Suprapubic skin (tissue), 4 donors: ENCODE measurements at regions not wholly inside any gene's neighbourhood (a gene's known extent, or its start where the extent isn't known, plus 50 kb on each side); places are given as distances from the start of the nearest gene placed in this dataset.

Experiments
- DNase-seq, 2 donors: peaks; one replicate each; pipeline ENCODE4 v3.0.0-alpha.2; 2019; ENCODE audit warnings: low spot score in 2 of 2
- H3K27ac ChIP-seq: fragments of 200-600 bp; sonication (generic); one replicate; pipeline ENCODE4 v1.5.1; 2019
- H3K27me3 ChIP-seq: fragments of 200-600 bp; sonication (generic); one replicate; pipeline ENCODE4 v1.5.1; 2019
- H3K36me3 ChIP-seq: fragments of 200-600 bp; sonication (generic); one replicate; pipeline ENCODE4 v1.5.1; 2019
- H3K4me1 ChIP-seq: fragments of 200-600 bp; sonication (generic); one replicate; pipeline ENCODE4 v1.5.1; 2019
- H3K4me3 ChIP-seq: fragments of 200-600 bp; sonication (generic); one replicate; pipeline ENCODE4 v1.5.1; 2019; ENCODE audit warnings: mild to moderate bottlenecking
- H3K9me3 ChIP-seq: fragments of 200-600 bp; sonication (generic); one replicate; pipeline ENCODE4 v1.5.1; 2019
- EP300 ChIP-seq: sonication (generic); formaldehyde crosslinking; IDR thresholded peaks from one replicate; pipeline ENCODE4 v1.6.1; 2017; ENCODE audit warnings: antibody characterized with exemption
- POLR2A ChIP-seq, 2 donors: fragments of 450-650 bp; IDR thresholded peaks; one replicate each; pipeline ENCODE4 v1.6.1; 2017; ENCODE audit warnings: antibody characterized with exemption in 2 of 2, mild to moderate bottlenecking in 2 of 2, moderate library complexity in 2 of 2
- POLR2AphosphoS5 ChIP-seq, 3 donors: sonication (generic); formaldehyde crosslinking; IDR thresholded peaks; one replicate each; pipeline ENCODE4 v1.6.1; 2017; ENCODE audit warnings: antibody characterized with exemption in 3 of 3
- WGBS: methylation state at CpG from one replicate; pipeline ENCODE4 v1.1.5; 2018; 5-methylcytosine and 5-hydroxymethylcytosine counted together
- TF ChIP-seq, protein P1 (sequence below), 2 donors: fragments of 200-600 bp in 1 of 2; fragments of 450-650 bp in 1 of 2; sonication (generic) in 1 of 2; IDR thresholded peaks; one replicate each; pipeline ENCODE4 v1.5.1; 2016 to 2019; ENCODE audit warnings: antibody characterized with exemption in 2 of 2, mild to moderate bottlenecking in 1 of 2, moderate library complexity in 1 of 2

DNA sequence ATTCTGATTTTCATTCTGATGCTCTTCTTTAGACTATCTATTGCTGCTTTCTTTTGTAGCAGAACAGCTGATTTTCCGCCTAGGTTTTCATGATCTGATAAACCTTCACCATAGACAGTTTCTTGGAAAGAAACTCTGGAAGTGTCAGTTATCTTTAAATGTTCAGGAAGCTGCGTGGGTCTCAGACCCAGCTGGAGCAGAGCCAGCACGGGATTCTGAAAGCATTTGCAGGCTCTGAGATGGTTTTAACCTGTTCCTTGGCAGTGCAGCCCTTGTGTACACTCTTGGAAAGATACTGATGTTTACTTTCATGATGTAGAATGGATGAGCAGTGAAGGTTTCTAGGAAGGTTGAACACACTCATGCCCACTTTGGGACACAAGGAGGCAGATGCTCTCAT lies 178.0 kb upstream of the DMRT1 start:
- WGBS = 15% methylated on average over 3 of the region's 3 CpGs
- no peak overlapping the region for H3K4me3 ChIP-seq
- no peaks in the 10 kb centered on the region for H3K9me3 ChIP-seq
- H3K27me3 ChIP-seq = no peaks in the 10 kb centered on the region
- DNase-seq = no peak
- no peaks in the 10 kb centered on the region for H3K4me1 ChIP-seq
- TF ChIP-seq EP300 (no peak), POLR2A (IDR thresholded peaks at IDR 0.05) (no peak), POLR2AphosphoS5 (IDR thresholded peaks at IDR 0.05) (no peak)
- TF ChIP-seq, protein P1, sequence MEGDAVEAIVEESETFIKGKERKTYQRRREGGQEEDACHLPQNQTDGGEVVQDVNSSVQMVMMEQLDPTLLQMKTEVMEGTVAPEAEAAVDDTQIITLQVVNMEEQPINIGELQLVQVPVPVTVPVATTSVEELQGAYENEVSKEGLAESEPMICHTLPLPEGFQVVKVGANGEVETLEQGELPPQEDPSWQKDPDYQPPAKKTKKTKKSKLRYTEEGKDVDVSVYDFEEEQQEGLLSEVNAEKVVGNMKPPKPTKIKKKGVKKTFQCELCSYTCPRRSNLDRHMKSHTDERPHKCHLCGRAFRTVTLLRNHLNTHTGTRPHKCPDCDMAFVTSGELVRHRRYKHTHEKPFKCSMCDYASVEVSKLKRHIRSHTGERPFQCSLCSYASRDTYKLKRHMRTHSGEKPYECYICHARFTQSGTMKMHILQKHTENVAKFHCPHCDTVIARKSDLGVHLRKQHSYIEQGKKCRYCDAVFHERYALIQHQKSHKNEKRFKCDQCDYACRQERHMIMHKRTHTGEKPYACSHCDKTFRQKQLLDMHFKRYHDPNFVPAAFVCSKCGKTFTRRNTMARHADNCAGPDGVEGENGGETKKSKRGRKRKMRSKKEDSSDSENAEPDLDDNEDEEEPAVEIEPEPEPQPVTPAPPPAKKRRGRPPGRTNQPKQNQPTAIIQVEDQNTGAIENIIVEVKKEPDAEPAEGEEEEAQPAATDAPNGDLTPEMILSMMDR (IDR thresholded peaks at IDR 0.05) = no peak
- H3K36me3 ChIP-seq = no peaks in the 10 kb centered on the region
- no peak overlapping the region for H3K27ac ChIP-seq

DNA sequence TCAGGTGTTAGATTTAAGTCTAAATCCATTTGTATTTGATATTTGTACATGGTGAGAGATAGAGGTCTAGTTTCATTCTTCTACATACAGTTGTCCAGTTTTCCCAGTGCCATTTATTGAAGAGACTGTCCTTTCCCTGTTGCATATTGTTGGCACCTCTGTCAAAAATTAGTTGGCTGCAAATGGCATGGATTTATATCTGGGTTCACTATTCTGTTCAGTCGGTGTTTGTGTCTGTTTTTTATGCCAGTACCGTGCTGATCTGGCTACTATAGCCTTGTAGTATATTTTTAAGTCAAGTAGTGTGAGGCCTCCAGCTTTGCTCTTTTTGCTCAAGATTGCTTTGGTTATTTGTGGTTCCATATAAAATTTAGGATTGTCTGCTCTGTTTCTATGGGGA lies 176.2 kb upstream of the DMRT1 start:
- H3K36me3 ChIP-seq = no peaks in the 10 kb centered on the region
- H3K4me3 ChIP-seq = no peak overlapping the region
- TF ChIP-seq POLR2A (IDR thresholded peaks at IDR 0.05) (no peak), POLR2AphosphoS5 (IDR thresholded peaks at IDR 0.05) (no peak), EP300 (no peak)
- TF ChIP-seq, protein P1 (IDR thresholded peaks at IDR 0.05) = no peak
- no peaks in the 10 kb centered on the region for H3K9me3 ChIP-seq
- H3K4me1 ChIP-seq = no peaks in the 10 kb centered on the region
- no peak for DNase-seq
- H3K27me3 ChIP-seq = no peaks in the 10 kb centered on the region
- 84% methylated on average over 2 of the region's 2 CpGs for WGBS
- H3K27ac ChIP-seq = no peak overlapping the region

DNA sequence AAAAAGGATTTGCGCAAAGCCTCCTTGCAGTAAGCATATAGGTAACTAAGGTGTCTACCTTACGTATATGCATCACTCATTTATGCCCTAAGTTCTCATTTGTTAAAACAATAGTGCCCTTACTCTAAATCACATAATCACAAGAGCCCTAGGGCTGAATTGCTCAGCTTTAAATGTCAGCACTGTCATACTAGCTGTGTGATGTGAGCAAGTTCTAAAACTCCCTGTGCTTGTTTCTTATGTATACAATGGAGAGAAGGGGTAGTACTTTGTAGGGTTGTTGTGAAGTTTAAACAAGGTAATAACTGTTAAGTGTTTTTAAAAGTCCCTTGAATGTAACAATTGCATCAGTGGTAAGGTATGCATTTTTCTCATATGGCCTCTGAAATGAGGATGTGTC lies 169.5 kb upstream of the DMRT1 start:
- Histone ChIP-seq H3K36me3 (no peaks in the 10 kb centered on the region), H3K27ac (no peak overlapping the region), H3K4me3 (no peak overlapping the region), H3K4me1 (peaks cover 21% of the 10 kb centered on the region), H3K27me3 (no peaks in the 10 kb centered on the region), H3K9me3 (no peaks in the 10 kb centered on the region)
- TF ChIP-seq POLR2A (IDR thresholded peaks at IDR 0.05) (no peak), EP300 (no peak), POLR2AphosphoS5 (IDR thresholded peaks at IDR 0.05) (no peak)
- TF ChIP-seq, protein P1 (IDR thresholded peaks at IDR 0.05) = no peak
- WGBS = 91% methylated on average over 2 of the region's 2 CpGs
- DNase-seq = no peak

DNA sequence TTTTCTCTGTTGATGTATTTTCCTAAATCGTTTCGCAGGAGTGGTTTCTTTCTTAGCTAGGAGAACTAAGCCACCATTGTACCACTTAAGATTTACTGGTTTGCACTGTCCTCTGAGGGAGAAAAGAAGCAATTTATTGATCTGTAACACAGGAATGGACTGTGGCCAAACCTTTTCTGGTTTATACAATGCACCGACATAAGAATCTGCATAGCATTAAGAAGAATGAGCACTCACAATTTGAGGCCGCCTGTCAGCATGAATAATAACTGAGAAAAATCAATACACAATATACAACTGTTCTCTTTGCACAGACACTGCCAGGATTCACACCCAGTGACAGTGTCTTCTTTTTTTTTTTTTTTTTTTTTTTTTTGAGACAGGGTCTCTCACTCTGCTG lies 168.6 kb upstream of the DMRT1 start:
- DNase-seq = no peak
- Histone ChIP-seq H3K36me3 (no peaks in the 10 kb centered on the region), H3K9me3 (no peaks in the 10 kb centered on the region), H3K27me3 (no peaks in the 10 kb centered on the region), H3K4me3 (no peak overlapping the region), H3K27ac (no peak overlapping the region), H3K4me1 (peaks cover 30% of the 10 kb centered on the region)
- 46% methylated on average over 4 of the region's 4 CpGs for WGBS
- TF ChIP-seq, protein P1 (IDR thresholded peaks at IDR 0.05) = no peak
- TF ChIP-seq EP300 = no peak
- TF ChIP-seq POLR2A (IDR thresholded peaks at IDR 0.05) = no peak
- TF ChIP-seq POLR2AphosphoS5 (IDR thresholded peaks at IDR 0.05) = no peak

DNA sequence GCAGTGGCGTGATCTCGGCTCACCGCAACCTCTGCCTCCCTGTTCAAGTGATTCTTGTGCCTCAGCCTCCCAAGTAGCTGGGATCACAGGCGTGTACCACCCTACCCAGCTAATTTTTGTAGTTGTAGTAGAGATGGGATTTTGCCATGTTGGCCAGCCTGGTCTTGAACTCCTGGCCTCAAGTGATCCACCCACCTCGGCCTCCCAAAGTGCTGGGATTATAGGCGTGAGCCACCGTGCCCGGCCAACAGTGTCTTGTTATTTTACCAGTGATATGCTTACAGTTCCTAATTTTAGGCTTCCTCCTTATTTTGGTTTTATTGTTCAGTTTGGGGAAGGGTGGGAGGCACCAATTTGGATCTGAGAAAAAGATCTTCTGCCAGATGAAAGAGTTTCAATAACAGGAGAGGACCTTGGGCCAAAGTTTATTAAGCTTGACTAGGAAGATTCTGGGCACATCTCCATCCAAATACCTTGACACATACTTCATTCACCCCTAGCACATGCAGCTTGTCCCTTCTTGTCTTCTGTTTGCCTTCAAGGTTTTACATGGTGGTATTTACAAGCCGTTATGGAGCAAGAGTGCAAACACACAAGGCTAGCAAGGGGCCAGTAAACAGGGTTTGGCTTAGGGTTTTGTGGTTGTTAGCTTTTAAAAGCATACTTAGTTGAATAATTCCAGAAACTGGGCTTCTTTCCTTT lies 168.1 kb upstream of the DMRT1 start:
- 63% methylated on average over 9 of the region's 9 CpGs for WGBS
- H3K4me1 ChIP-seq = peaks cover 36% of the 10 kb centered on the region
- H3K27ac ChIP-seq = peak overlapping the region; percentile 75
- H3K27me3 ChIP-seq = no peaks in the 10 kb centered on the region
- TF ChIP-seq, protein P1 (IDR thresholded peaks at IDR 0.05) = no peak
- TF ChIP-seq EP300 = no peak
- TF ChIP-seq POLR2A (IDR thresholded peaks at IDR 0.05) = no peak
- TF ChIP-seq POLR2AphosphoS5 (IDR thresholded peaks at IDR 0.05) = peak in 2 of 3 donors; percentile 50 to 76
- H3K4me3 ChIP-seq = no peak overlapping the region
- H3K36me3 ChIP-seq = no peaks in the 10 kb centered on the region
- H3K9me3 ChIP-seq = no peaks in the 10 kb centered on the region
- no peak for DNase-seq
